Stimulated activated CD4-positive, alpha-beta T cell treated with anti-CD3 and anti-CD28 coated beads, Interleukin-12 subunit alpha, Interleukin-12 subunit beta, amount 100 ng/mL, for 4 hours (primary cell): ENCODE measurements at regions not wholly inside any gene's neighbourhood (a gene's known extent, or its start where the extent isn't known, plus 50 kb on each side); places are given as distances from the start of the nearest gene placed in this dataset.

Experiments used
- DNase-seq: peaks from one replicate; pipeline ENCODE4 v3.0.0-alpha.2; 2020

DNA sequence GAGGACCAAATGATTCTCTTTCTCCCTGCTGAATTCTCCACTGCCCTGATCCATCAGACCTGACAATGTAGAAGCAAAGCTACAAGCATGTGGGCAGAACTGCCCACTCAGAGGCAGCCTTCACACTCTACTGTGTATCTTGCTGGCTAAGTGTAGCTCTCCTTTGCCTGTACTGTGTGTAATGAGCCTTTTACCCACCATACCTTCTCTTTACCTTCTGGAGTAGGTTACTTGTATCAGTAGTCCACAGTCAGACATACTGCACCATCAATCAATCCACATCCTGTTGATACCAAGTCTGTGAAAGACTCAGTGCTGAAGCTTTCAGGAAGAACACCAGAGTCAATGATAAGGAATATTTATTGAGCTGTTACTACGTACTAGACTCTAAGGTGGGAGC lies 440.7 kb upstream of the ARHGEF26 start:
- DNase-seq = no peak

DNA sequence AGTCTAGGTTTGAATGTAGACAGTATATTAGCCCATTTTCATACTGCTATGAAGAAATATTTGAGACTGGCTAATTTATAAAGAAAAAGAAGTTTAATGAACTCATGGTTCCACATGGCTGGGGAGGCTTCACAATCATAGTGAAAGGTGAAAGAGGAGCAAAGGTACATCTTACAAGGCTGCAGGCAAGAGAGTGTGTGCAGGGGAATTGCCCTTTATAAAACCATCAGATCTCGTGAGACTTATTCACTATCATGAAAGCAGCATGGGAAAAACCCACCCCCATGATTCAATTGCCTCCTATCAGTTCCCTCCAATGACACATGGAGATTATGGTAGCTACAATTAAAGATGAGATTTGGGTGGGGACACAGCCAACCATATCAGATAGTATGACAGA lies 440.1 kb upstream of the ARHGEF26 start:
- no peak for DNase-seq

DNA sequence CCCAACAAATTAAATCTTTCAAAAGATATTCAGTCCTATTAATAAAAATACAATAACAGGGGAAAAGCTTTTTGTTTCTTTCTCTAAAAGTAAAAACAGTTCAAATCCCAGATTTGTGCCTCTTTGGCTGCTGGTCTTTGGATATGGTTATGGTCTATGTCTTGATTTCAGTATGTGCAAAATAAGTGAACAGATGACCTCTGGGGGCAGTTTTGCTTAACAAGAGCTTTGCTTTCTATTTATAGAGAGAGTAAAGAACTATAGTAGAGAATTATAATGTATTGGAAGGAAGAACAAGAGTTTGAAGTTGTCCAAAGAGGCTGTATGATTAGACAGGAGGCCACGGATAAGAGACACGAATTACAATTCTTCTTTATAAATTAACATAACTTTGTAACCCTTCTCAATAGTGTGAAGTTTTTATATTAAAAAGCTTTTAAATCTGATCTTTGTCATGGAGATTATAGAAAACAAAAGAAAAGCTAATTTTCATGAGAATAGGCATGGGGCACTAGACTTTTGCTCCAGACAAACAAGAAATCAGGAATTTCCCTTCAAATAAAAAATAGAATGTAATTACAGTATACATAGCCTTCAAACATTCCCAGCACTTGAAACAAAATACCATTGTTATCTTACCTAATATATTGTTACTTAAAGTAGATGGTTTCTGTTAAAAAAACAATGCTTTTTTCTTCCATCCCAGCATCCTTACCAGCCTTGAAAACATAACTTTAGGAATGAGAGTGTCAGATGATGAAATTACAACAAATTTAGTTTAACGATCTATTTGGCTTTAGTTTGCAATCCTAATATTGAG lies 432.7 kb upstream of the ARHGEF26 start:
- no peak for DNase-seq

DNA sequence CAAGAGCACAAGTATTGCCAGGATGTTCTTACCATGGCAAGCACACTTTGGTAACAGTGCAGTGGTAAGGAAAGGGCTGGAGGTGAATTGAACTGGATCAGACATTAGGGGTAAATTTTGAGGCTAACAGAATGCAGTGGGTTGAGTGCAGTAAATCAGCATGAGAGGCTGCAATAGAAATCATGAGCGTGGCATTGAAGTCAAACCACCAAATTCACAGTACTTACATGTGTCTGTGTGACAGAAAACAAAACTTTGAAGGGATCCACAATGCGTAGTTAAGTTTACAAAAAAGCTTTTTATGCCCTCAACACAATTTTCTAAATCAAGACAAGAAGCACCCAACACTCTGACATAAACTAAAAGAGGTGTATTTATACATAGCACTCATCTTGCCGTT lies 428.0 kb upstream of the ARHGEF26 start:
- DNase-seq = no peak

DNA sequence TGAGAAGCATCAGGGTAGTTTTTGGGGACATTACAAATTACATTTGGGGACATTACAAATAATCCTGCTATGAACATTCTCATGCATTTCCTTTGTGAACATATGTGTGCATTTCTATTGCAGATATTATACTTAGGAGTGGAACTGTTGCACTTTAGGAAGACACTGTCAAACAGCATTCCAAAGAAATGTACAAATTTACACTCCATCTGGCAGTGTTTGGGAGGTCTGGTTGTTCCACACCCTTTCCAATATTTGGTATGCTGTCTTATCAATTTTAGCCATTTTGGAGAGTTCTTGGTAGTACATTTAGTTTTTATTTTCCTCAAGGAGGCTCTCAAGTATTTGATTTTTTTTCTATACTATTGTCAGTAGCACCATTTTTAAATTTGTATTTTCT lies 419.1 kb upstream of the ARHGEF26 start:
- no peak for DNase-seq

DNA sequence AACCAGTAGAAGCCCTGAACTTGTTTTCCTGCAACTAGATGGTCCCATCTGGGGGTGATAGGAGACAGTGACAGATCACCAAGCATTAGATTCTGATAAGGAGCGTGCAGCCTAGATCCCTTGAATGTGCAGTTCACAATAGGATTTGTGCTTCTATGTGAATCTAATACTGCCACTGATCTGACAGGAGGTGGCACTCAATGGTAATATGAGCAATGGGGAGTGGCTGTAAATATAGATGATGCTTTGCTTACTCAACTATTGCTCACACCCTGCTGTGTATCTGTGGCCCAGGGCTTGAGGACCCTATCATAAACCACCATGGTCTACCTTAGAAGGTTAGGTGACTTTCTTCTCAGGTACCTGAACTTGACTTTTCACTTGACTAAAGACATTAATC lies 417.1 kb upstream of the ARHGEF26 start:
- DNase-seq = no peak

DNA sequence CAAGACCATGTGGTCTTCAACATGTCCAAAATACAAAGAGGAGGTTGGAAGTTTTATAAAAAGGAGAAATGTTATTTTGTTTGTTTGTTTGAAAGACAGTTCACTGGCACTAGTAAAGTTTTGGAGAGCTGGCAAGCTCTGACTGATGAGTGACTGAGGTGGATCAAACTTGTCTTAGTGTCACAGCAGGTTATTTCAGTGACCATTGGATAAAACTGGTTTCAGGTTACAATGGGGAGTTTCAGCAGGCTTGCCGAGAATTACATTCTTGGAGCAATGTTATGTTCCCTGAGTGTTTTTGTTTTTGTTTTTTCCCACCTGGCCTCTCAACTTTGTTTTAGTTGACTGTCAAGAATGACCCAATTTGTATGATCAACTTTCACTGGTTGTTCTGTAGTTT lies 414.5 kb upstream of the ARHGEF26 start:
- DNase-seq = no peak

DNA sequence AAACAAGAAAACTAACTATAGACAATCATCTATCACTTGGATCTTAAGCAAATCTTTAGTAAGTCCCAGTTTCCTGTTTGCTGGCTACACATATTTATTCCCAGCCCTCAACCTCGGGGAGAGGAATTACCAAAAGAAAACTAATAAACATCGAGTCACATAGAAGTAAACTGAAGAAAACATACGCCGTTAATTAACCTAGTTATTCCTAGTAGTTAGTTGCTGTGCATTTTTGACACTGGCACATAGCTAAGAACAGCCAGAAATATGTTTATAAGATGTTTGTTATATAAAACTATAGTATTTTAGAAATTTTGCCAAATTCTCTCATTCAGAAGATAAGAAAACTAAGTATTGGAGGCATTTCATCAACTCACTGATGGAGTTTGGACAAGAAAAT lies 407.2 kb upstream of the ARHGEF26 start:
- DNase-seq = no peak

DNA sequence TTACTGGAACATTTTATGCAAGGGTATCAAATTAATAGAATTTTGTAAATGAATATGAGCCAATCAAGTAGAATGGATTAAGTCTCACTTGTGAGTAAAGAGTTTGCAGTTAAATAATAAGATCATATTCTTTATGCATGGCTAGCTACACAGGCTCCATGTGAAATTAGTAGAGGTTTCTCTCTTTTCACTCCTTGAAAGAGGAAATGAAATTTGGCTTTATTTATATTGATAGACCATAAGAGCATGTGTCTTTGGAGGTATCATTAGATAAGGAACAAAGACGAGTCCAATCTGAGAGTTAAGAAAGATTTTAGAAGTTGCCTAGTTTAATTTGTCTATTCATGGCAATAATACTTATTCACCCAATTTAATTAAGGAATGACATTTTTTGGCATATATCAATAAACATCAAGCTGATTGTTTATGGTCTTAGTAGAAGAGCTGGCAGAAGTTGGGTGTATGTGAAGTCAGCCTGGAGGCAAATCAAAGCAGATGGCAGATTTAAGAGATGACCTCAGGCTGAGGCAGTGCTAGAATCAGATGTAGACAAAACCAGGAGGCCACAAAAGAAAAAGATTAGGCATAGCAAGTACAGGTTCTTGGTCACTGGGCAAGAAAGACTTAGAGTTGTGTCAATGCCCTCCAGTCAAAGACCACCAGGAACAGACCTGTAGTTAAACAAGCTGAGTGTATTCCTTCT lies 406.5 kb upstream of the ARHGEF26 start:
- DNase-seq = no peak

DNA sequence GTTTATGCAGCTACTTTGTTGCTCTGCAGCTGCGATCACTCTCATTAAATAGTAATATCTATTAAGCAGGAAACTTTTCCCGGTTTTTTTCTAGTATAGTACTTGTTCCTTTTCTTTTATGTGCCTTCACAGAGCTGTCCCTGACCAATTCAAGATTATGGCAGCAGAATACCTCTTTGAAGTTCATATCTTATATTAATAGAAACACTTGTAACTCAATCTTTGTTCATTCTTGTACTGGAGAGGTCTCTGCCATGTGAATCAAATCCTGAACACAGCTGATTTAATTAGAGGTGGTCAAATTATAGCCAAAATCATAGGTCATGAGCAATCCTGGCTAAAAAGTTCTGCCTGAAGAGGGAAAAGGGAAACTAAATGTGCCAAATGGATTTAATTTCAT lies 399.0 kb upstream of the ARHGEF26 start:
- no peak for DNase-seq

GRCh38 chr3:153731071-153731470 lies 390.1 kb upstream of the ARHGEF26 start:
- DNase-seq = no peak

- no peak for DNase-seq
Observed at GRCh38 chr3:153734777-153735551, 386.2 kb upstream of the ARHGEF26 start.

DNA sequence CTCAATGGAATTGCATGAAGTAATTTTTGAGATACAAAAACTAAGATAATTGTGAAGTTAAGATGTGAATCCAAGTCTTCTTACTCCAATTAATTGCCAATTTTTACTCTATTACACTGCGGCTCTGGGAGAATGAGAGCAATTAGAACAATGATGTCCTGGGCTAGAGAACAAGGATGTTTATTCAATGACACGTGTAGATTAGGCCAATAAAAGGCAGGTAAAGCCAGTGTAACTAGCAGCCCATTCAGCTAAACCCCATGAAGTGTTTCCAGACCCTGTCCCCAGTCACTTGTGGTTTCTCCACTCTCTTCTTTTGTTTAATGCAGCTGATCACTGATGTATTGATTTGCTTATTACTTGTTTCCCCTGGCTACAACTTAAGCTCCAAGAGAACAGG lies 381.1 kb upstream of the ARHGEF26 start:
- DNase-seq = no peak

- DNase-seq = no peak
Observed at GRCh38 chr3:153744889-153745288, 376.3 kb upstream of the ARHGEF26 start.

GRCh38 chr3:153746211-153746610 lies 375.0 kb upstream of the ARHGEF26 start:
- no peak for DNase-seq

DNA sequence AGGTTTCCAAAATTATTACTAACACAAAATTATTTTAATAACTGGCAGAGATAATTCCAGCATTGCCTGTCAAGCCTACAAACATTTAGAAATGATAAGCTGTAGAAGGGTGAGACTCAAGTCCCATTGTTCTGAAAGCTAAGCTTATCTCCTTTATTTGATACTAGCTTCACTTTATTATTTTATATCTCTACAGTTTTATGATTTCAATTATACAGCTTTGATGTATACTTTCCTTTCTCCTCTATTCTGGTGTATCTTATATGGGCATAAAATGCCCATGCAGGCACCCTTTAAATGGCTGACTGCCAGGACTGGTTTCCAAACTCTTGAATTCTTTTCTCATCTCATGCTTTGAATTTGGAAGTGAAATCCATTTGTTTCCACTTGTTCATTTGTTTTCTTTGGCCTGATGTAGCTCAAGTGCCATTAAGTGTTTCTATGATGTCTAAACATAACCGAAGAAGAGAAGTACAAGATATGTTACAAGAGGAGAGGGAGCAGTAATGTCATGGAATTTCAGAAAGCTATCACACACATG lies 372.1 kb upstream of the ARHGEF26 start:
- DNase-seq = no peak

- DNase-seq = no peak
Observed at GRCh38 chr3:153752405-153753027, 368.7 kb upstream of the ARHGEF26 start.

GRCh38 chr3:153753035-153753434 lies 368.2 kb upstream of the ARHGEF26 start:
- DNase-seq = no peak

GRCh38 chr3:153756816-153757215 lies 364.4 kb upstream of the ARHGEF26 start:
- DNase-seq = no peak

DNA sequence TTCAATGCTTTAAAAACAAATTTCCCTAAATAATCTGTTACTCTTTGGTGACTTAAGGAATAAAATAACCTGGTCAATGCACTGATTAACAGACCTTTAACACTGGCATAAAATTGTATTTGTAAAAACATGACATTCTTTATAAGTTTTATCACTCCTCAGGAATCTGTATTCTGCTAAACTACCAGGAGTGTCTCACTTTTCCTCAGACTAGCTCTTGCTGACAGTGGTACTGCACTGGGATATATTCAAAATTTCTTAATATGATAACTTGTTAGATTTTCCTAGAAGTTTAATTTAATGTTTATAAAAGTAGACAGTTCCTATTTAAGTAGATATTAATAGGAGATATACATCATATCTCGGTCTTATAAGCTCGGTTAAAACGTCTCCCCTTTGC lies 363.4 kb upstream of the ARHGEF26 start:
- DNase-seq = no peak

DNA sequence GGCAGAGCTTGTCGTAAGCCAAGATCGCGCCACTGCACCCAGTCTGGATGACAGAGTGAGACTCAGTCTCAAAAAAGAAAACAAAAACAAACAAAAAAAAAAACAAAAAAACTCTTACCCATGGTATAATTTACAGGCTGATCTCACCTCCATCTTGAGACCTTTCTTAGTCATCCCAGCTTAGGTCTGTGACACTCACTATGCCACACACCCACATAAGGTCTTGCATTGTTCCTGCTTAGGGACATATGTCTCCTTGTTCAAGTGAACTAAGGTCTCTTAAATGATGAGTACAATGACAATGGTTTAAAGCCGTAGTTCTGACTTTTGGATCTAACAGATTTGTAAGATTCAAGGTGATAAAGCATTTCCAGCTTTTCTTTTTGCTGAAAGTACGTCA lies 360.2 kb upstream of the ARHGEF26 start:
- no peak for DNase-seq

- DNase-seq = no peak
Observed at GRCh38 chr3:153762411-153763235, 358.6 kb upstream of the ARHGEF26 start.
